ENCODE measurements at regions not wholly inside any gene's neighbourhood (a gene's known extent, or its start where the extent isn't known, plus 50 kb on each side); places are given as distances from the start of the nearest gene placed in this dataset.

- TF ChIP-seq, protein P1, sequence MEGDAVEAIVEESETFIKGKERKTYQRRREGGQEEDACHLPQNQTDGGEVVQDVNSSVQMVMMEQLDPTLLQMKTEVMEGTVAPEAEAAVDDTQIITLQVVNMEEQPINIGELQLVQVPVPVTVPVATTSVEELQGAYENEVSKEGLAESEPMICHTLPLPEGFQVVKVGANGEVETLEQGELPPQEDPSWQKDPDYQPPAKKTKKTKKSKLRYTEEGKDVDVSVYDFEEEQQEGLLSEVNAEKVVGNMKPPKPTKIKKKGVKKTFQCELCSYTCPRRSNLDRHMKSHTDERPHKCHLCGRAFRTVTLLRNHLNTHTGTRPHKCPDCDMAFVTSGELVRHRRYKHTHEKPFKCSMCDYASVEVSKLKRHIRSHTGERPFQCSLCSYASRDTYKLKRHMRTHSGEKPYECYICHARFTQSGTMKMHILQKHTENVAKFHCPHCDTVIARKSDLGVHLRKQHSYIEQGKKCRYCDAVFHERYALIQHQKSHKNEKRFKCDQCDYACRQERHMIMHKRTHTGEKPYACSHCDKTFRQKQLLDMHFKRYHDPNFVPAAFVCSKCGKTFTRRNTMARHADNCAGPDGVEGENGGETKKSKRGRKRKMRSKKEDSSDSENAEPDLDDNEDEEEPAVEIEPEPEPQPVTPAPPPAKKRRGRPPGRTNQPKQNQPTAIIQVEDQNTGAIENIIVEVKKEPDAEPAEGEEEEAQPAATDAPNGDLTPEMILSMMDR (IDR thresholded peaks at IDR 0.05): no peak
- no peak for TF ChIP-seq POLR2A (IDR thresholded peaks at IDR 0.05)
Measured at GRCh38 chr2:155980941-155981560, 351.5 kb downstream of the NR4A2 start.

All from Peyer's patch (tissue), 4 donors.